Mesenchymal stem cell (in vitro differentiated cells and primary cell): ENCODE measurements at regions not wholly inside any gene's neighbourhood (a gene's known extent, or its start where the extent isn't known, plus 50 kb on each side); places are given as distances from the start of the nearest gene placed in this dataset.

Source experiments
- DNase-seq: peaks from one replicate; pipeline ENCODE4 v3.0.0-alpha.2; 2013
- H2AFZ ChIP-seq: one replicate; pipeline ENCODE4 v1.6.1; 2013; ENCODE audit warnings: low read depth, mild to moderate bottlenecking, control low read depth, inconsistent platforms, low read length, moderate library complexity
- H2AK5ac ChIP-seq: 2 replicates; pipeline ENCODE4 v1.6.1; 2013; ENCODE audit warnings: low read length, moderate library complexity, mild to moderate bottlenecking, inconsistent platforms; ENCODE audit not compliant: severe bottlenecking
- H2BK120ac ChIP-seq: one replicate; pipeline ENCODE4 v1.6.1; 2013; ENCODE audit warnings: low read depth, mild to moderate bottlenecking, inconsistent platforms, low read length, moderate library complexity
- H2BK12ac ChIP-seq, 2 experiments: one replicate each; pipeline ENCODE4 v1.6.1; 2013; ENCODE audit warnings: inconsistent platforms in 2 of 2, low read length in 2 of 2, mild to moderate bottlenecking in 2 of 2, moderate library complexity in 2 of 2, control low read depth in 1 of 2
- H2BK15ac ChIP-seq: one replicate; pipeline ENCODE4 v1.6.1; 2013; ENCODE audit warnings: mild to moderate bottlenecking, low read depth, inconsistent platforms; ENCODE audit not compliant: poor library complexity, severe bottlenecking
- H2BK5ac ChIP-seq: 2 replicates; pipeline ENCODE4 v1.6.1; 2013; ENCODE audit warnings: low read depth, mild to moderate bottlenecking, low read length, control low read depth, inconsistent platforms; ENCODE audit not compliant: poor library complexity, severe bottlenecking
- H3K14ac ChIP-seq, 2 experiments: one replicate each; pipeline ENCODE4 v1.6.1; 2013; ENCODE audit warnings: inconsistent platforms in 2 of 2, low read length in 2 of 2, control low read depth in 1 of 2, mild to moderate bottlenecking in 1 of 2, moderate library complexity in 1 of 2
- H3K18ac ChIP-seq, 2 experiments: one replicate each; pipeline ENCODE4 v1.6.1; 2013; ENCODE audit warnings: inconsistent platforms in 2 of 2, low read length in 2 of 2, control low read depth in 1 of 2, low read depth in 1 of 2, mild to moderate bottlenecking in 1 of 2
- H3K23ac ChIP-seq, 2 experiments: one replicate each; pipeline ENCODE4 v1.6.1; 2013; ENCODE audit warnings: inconsistent platforms in 2 of 2, low read length in 2 of 2, mild to moderate bottlenecking in 2 of 2, moderate library complexity in 2 of 2, control low read depth in 1 of 2
- H3K27ac ChIP-seq: 2 replicates; pipeline ENCODE4 v1.5.1; 2013; ENCODE audit warnings: mild to moderate bottlenecking, moderate library complexity, low read length, control low read depth, inconsistent platforms; ENCODE audit not compliant: poor library complexity, severe bottlenecking
- H3K27me3 ChIP-seq, 2 experiments: 2 replicates each; pipeline versions ENCODE4 v1.6.1 to v1.7.0; 2013; ENCODE audit warnings: low read length in 2 of 2, mild to moderate bottlenecking in 2 of 2, moderate library complexity in 2 of 2, control low read depth in 1 of 2, inconsistent platforms in 1 of 2; ENCODE audit not compliant: control insufficient read depth in 1 of 2, insufficient read depth in 1 of 2
- H3K36me3 ChIP-seq, 2 experiments: 2 replicates each; pipeline versions ENCODE4 v1.6.1 to v1.7.0; 2013; ENCODE audit warnings: low read length in 2 of 2, control low read depth in 1 of 2, inconsistent platforms in 1 of 2, low read depth in 1 of 2, mild to moderate bottlenecking in 1 of 2; ENCODE audit not compliant: insufficient read depth in 2 of 2, control insufficient read depth in 1 of 2
- H3K4ac ChIP-seq, 2 experiments: one replicate each; pipeline ENCODE4 v1.6.1; 2013; ENCODE audit warnings: inconsistent platforms in 2 of 2, low read length in 2 of 2, mild to moderate bottlenecking in 2 of 2, moderate library complexity in 2 of 2, control low read depth in 1 of 2, low read depth in 1 of 2
- H3K4me1 ChIP-seq: 2 replicates; pipeline ENCODE4 v1.6.1; 2013; ENCODE audit warnings: low read depth, low read length, control low read depth; ENCODE audit not compliant: control insufficient read depth, insufficient read depth
- H3K4me2 ChIP-seq: 2 replicates; pipeline ENCODE4 v1.6.1; 2013; ENCODE audit warnings: low read length, mild to moderate bottlenecking, inconsistent platforms; ENCODE audit not compliant: poor library complexity, severe bottlenecking
- H3K4me3 ChIP-seq, 2 experiments: 2 replicates each; pipeline versions ENCODE4 v1.5.1 to v1.7.0; 2013; ENCODE audit warnings: low read length in 2 of 2, mild to moderate bottlenecking in 2 of 2, control low read depth in 1 of 2, low read depth in 1 of 2; ENCODE audit not compliant: insufficient read depth in 1 of 2
- H3K79me1 ChIP-seq: replicated peaks from 2 replicates; pipeline ENCODE4 v1.6.1; 2013; ENCODE audit warnings: mild to moderate bottlenecking, control low read depth, low read length, inconsistent platforms; ENCODE audit not compliant: poor library complexity, severe bottlenecking
- H3K9ac ChIP-seq: 2 replicates; pipeline ENCODE4 v1.7.0; 2013; ENCODE audit warnings: mild to moderate bottlenecking, low read length, moderate library complexity
- H3K9me3 ChIP-seq: 2 replicates; pipeline ENCODE4 v1.7.0; 2013; ENCODE audit warnings: mild to moderate bottlenecking, low read length; ENCODE audit not compliant: control insufficient read depth
- H4K8ac ChIP-seq: one replicate; pipeline ENCODE4 v1.6.1; 2013; ENCODE audit warnings: inconsistent platforms, mild to moderate bottlenecking, low read length, moderate library complexity
- H4K91ac ChIP-seq: one replicate; pipeline ENCODE4 v1.6.1; 2013; ENCODE audit warnings: mild to moderate bottlenecking, low read length, inconsistent platforms
- WGBS: methylation state at CpG from one replicate; pipeline ENCODE4 v1.1.7; 2013; ENCODE audit warnings: mixed read lengths; 5-methylcytosine and 5-hydroxymethylcytosine counted together

GRCh38 chr5:107157809-107158208, 512.9 kb downstream of the EFNA5 start:
- Histone ChIP-seq H2BK5ac (no peak overlapping the region), H3K79me1 (no peaks in the 10 kb centered on the region), H3K4ac (no peak overlapping the region), H3K9me3 (peaks cover 10% of the 10 kb centered on the region), H3K4me3 (no peak overlapping the region), H2BK12ac (peak overlapping the region in 1 of 2 experiments; percentile 18), H2AFZ (peak overlapping the region; percentile 19), H3K4me2 (no peak overlapping the region), H3K18ac (no peak overlapping the region), H4K91ac (no peak overlapping the region), H2BK15ac (no peak overlapping the region), H4K8ac (no peak overlapping the region), H2AK5ac (no peak overlapping the region), H3K9ac (no peak overlapping the region), H3K4me1 (no peaks in the 10 kb centered on the region), H3K36me3 (no peaks in the 10 kb centered on the region), H3K14ac (no peak overlapping the region), H3K23ac (no peak overlapping the region), H3K27me3 (no peaks in the 10 kb centered on the region), H3K27ac (no peak overlapping the region), H2BK120ac (no peak overlapping the region)
- 96% methylated on average over 5 of the region's 5 CpGs for WGBS
- no peak for DNase-seq

- H2AK5ac ChIP-seq = no peak overlapping the region
- no peak overlapping the region for H3K18ac ChIP-seq
- H2BK5ac ChIP-seq = no peak overlapping the region
- no peak overlapping the region for H2BK15ac ChIP-seq
- no peak overlapping the region for H2BK120ac ChIP-seq
- H3K4me2 ChIP-seq = no peak overlapping the region
- no peak overlapping the region for H3K14ac ChIP-seq
- no peaks in the 10 kb centered on the region for H3K79me1 ChIP-seq
- no peak overlapping the region for H3K23ac ChIP-seq
- H2BK12ac ChIP-seq = no peak overlapping the region
- peak; percentile 6 for DNase-seq
- no peaks in the 10 kb centered on the region for H3K36me3 ChIP-seq
- H3K9ac ChIP-seq = no peak overlapping the region
- H3K9me3 ChIP-seq = peaks cover 6% of the 10 kb centered on the region
- H3K4ac ChIP-seq = no peak overlapping the region
- no peaks in the 10 kb centered on the region for H3K27me3 ChIP-seq
- no peak overlapping the region for H4K8ac ChIP-seq
- H3K27ac ChIP-seq = no peak overlapping the region
- no peak overlapping the region for H3K4me3 ChIP-seq
- no peak overlapping the region for H4K91ac ChIP-seq
- 0% methylated on average over 1 of the region's 4 CpGs for WGBS
- H2AFZ ChIP-seq = no peak overlapping the region
- no peaks in the 10 kb centered on the region for H3K4me1 ChIP-seq
Measured at GRCh38 chr5:107155707-107156106, 515.0 kb downstream of the EFNA5 start.

GRCh38 chr5:107154593-107154992, 516.1 kb downstream of the EFNA5 start:
- H3K27me3 ChIP-seq = no peaks in the 10 kb centered on the region
- H3K4ac ChIP-seq = no peak overlapping the region
- H3K79me1 ChIP-seq = no peaks in the 10 kb centered on the region
- H2BK12ac ChIP-seq = no peak overlapping the region
- no peak overlapping the region for H2AK5ac ChIP-seq
- no peaks in the 10 kb centered on the region for H3K36me3 ChIP-seq
- no peak for DNase-seq
- H3K14ac ChIP-seq = no peak overlapping the region
- no peak overlapping the region for H3K23ac ChIP-seq
- no peaks in the 10 kb centered on the region for H3K9me3 ChIP-seq
- WGBS = 97% methylated on average over 6 of the region's 6 CpGs
- H3K9ac ChIP-seq = no peak overlapping the region
- no peaks in the 10 kb centered on the region for H3K4me1 ChIP-seq
- no peak overlapping the region for H3K18ac ChIP-seq
- H2BK5ac ChIP-seq = no peak overlapping the region
- H2BK120ac ChIP-seq = no peak overlapping the region
- H3K4me3 ChIP-seq = no peak overlapping the region
- H3K27ac ChIP-seq = no peak overlapping the region
- H3K4me2 ChIP-seq = no peak overlapping the region
- H2AFZ ChIP-seq = no peak overlapping the region
- H4K91ac ChIP-seq = no peak overlapping the region
- no peak overlapping the region for H4K8ac ChIP-seq
- no peak overlapping the region for H2BK15ac ChIP-seq

GRCh38 chr5:107153283-107153682, 517.5 kb downstream of the EFNA5 start:
- Histone ChIP-seq H2BK120ac (no peak overlapping the region), H2BK12ac (no peak overlapping the region), H3K27me3 (no peaks in the 10 kb centered on the region), H3K36me3 (no peaks in the 10 kb centered on the region), H4K8ac (no peak overlapping the region), H3K23ac (no peak overlapping the region), H3K4me2 (no peak overlapping the region), H3K18ac (no peak overlapping the region), H3K4me1 (no peaks in the 10 kb centered on the region), H4K91ac (no peak overlapping the region), H2AFZ (no peak overlapping the region), H3K4ac (no peak overlapping the region), H3K9ac (no peak overlapping the region), H2BK15ac (no peak overlapping the region), H2AK5ac (no peak overlapping the region), H3K9me3 (no peaks in the 10 kb centered on the region), H3K14ac (no peak overlapping the region), H3K79me1 (no peaks in the 10 kb centered on the region), H2BK5ac (no peak overlapping the region), H3K27ac (no peak overlapping the region), H3K4me3 (no peak overlapping the region)
- WGBS = 100% methylated on average over 1 of the region's 2 CpGs
- DNase-seq = peak; percentile 11
